HG03469 (cell line): ENCODE measurements at regions not wholly inside any gene's neighbourhood (a gene's known extent, or its start where the extent isn't known, plus 50 kb on each side); places are given as distances from the start of the nearest gene placed in this dataset.

Source experiments
- ATAC-seq: cut with Tn5 transposase; IDR thresholded peaks from one replicate; pipeline ENCODE4 v1.9.1; 2021; ENCODE audit warnings: mild to moderate bottlenecking, moderate library complexity, moderate number of reproducible peaks; ENCODE audit not compliant: unreplicated experiment

DNA sequence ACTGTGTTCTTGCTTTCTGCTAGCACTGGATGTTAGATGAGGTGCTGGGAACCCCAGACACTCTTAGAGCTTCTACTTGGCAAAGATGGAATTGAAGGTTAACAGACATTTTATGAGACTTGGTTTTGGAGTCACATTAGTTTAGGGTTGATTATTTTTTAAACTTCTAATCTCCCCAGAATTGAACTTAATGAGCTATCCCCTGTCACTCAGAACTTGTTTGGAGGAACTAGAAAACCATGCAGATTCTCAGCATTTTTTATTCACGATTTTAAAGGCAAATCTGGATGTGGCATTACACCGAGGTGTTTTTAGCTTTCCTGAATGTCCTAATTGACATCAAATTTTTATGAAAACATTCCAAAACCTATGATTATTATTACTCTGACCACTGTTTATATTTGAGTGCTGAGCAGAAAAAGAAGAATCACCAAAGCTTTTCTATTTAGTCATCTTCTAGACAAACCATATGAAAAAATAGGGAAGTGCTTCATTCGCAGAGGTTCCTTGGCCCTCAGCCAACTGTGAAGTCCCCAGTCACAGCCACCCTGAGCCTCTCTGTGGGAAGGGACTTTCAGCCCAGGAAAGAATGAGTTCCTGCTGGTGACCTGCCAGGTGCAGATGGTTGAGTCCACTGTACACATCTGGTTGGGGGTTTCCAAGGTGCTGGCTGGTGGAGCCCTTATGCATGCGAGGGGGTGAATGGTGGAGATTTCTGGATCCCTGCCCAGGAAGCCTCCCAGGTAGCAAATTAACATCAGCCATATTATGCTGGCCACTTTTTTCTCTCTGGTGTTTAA, 196.0 kb upstream of the TOPAZ1 start:
- ATAC-seq = peak; percentile 63

DNA sequence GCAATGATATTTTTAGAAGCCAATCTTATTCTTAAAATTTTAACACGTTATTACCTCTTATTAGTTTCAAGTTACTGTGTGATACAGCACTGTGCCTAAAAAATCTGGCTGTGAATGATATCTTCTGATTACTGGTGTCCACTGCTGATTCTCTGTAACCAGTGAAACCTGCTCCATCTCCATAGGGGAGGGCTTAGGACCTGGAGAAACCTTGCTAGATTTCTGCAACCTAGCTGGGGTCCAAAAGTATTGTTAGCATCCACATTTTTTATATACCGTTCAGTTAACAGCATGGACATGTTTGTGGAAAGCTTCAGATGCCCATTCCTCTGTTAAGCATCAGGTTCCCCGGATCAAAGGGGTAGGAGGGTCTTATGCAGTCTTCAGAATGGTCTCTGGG, 193.9 kb upstream of the TOPAZ1 start:
- no peak for ATAC-seq

DNA sequence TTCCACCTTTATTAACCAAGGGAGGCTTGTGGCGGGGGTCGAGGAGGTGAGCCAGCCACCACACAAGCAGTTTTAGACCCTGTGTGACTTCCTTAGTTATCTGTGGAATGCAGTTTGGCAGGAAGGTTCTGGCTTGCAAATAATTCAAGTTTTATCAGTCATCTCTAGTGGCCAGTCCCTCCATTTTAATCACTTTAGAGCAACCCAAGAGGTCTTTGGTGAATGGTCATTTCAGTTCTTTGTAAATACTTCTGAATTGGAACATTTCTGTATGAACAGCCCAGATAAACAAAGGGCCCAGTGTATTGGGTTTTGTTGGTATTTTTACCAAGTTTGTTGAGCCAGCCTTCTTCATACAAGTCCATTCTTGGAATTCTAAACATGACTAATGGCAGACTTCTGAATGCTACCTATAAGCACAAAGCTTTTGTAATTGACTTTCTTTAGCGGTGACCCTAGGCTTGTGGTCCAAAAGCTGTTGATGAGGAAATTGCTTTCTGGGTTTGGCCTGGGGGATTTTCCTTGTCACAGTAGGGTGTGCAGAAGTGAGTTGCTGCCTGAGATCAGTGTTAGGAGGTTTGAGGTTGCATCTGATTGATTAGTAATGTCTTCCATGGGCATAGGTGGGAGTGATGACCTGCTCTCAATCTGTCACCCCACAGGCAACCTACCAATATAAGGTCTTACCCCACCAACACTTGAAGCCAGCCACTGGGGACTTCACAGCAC, 193.3 kb upstream of the TOPAZ1 start:
- no peak for ATAC-seq

DNA sequence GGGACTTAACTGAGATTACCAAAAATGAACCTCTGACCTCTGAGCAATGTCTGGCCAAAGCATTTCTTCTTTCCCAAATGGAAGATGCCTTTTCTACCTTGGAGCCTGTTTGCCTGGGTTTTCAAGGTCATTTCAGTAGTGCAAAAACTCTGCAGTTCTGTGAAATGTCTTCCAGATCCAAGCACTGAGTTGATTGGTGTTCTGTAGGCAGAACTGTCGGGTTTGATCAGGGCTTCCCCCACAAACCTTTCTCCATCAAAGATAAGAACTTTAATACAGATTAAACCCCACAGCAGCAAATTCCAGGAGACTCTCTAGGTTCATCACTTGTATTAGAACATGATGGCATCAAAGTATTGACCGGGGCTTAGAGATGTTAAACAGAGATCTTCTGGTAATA, 192.7 kb upstream of the TOPAZ1 start:
- no peak for ATAC-seq

- ATAC-seq = no peak
Observed at GRCh38 chr3:44050101-44050500, 191.6 kb upstream of the TOPAZ1 start.

GRCh38 chr3:44050867-44051266, 190.8 kb upstream of the TOPAZ1 start:
- no peak for ATAC-seq

DNA sequence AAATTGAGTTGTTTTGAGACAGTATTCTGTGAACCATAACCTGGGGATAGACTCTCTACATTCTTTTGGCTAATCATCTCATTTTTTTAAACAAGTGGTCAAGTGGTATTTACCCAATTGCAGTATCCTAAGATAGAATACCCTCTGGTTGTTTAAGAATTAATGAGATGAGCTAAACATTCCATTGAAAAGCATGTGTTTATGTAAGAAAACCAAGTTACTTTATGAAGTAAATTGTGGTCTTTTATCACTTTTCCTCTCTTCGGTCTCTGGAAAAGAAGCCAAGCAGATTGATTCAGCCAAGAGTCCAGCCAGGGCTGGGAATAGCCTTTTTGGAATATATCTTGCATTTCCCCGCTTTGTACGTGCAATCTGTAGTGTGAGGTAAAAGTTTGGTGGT, 185.7 kb upstream of the TOPAZ1 start:
- ATAC-seq = no peak

- no peak for ATAC-seq
Observed at GRCh38 chr3:44056446-44057240, 185.0 kb upstream of the TOPAZ1 start.

DNA sequence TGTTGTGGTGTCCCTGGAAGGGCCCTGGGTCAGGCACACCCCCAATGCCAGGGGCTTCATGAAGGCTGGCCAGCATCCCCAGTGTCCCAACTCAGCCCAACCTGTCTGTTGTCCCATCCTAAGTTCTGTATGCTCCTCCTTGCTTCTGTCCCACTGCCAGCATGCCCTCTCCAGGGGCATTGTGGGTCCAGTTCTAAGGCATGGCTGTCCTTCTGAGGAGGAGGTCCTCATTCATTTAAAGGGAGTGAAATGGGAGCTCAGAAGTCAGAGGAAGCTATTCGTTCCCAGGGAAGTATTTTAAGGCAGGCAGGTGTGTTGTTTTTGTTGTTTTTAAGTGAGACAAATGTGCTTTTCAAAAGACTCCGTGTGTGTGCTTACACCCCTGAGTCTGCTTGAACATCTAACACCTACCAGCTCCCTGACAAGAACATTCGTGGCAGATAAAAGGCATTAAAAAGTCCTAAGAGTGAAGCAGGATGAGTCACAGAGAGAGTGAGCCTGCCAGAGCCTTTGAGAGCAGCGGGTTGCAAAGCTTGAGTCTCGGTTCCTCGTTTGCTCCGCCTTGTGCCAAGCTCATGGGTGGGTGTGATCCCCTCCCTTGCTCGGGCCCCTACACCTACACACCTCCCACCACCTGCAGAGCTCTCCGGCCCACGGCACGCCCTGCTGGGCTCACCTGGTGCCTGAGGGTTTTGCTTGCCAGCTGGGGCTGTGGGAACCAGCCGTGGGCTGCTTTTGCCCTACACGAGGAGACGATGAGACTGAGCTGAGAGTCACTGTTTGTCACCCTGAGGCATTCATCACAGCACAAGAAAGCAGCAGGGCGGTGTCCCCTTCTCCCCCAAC, 183.4 kb upstream of the TOPAZ1 start:
- peak; percentile 89 for ATAC-seq

- no peak for ATAC-seq
Observed at GRCh38 chr3:44058868-44059203, 182.8 kb upstream of the TOPAZ1 start.

DNA sequence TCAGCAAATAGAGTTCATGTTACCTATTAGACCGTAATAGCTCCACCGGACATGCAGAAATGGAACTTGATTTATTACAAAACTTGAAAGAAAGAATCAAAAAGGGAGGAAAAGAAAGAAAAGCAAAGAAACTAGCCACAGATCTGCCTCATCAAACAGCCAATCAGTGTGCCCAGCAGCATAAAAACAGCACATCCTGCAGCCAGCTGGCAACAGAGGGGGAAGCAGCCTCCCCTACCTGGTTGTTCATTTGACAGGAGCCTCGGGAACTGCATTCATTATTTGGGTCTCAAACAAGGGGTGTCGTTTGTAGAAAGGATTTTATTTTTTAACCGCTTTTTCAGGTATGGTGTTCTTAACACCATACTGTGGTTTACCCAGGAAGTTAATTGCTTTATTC, 181.5 kb upstream of the TOPAZ1 start:
- no peak for ATAC-seq

DNA sequence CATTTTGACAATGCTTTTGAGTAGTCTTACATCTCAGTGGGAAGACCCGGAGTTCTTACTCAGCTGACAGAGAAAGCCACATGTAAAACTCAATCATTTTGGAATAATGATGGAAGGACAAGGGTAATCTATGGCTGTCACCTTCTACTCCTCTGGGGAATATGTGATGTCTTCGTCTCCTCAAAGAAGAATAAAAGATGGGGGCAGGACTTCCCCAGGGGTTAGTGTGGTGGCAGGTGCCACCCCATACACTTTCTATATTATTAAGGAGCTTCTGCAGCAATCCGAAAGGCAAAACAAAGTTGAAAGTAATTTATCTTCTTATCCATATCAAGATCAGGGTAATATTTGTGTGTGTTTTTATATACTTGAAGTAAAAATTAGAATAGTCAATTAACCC, 180.4 kb upstream of the TOPAZ1 start:
- ATAC-seq = no peak

GRCh38 chr3:44061961-44062360, 179.7 kb upstream of the TOPAZ1 start:
- ATAC-seq = no peak

DNA sequence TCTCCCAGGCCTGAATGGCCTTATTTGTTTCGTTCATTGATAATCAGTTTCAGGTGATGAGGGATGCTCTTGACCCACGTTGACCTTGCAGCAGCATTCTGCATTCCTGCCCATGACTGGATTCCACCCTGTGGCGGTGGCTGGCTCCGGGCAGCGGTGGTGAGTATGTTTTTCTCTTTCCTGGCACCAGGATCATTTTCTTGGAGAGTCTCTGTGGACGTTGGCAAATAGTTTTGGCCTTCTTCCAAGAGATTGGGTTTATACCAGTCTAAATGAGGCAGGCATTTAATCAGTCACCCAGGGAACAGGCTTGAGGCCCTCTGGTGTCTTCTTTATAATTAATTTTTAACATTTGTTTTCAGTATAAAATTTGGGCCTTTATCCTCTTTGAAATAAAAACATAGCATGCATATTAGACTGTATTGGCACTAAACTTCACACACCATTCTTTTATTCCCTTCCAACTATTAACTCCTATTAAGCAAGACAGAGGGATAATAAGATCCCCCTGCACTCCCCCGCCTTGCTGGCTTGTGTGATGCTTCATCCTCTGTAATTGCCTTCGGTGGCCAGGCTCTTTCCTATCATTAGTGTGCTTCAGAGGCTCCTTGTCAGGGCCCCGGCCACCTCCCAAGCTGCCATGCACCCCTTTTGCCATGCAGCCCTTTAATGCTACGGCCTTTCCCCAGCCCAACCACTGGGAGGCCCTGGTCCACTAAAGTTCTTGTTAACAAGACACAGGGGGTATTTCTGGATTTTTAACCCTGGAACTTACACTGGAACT, 176.2 kb upstream of the TOPAZ1 start:
- ATAC-seq = no peak

DNA sequence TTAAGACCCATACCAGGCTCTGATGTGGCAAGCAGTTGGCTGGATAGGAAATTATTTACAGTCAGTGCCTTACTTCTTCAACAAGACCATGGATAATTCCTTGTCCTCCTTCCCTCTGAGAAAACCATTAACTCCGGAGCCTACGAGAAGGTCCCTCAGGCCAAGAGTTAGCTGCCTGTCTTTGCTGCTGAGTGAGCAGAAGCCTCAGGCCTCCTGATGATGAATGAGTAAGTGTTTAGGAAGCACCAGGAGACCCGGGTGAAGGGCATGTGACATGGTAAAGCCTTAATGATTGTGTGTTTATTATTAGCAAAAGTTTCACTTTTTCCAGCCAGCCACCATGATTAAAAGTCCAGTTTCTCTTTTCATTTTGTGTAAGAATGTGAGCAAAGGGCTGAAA, 174.9 kb upstream of the TOPAZ1 start:
- ATAC-seq = no peak

- ATAC-seq = no peak
Observed at GRCh38 chr3:44067431-44067830, 174.3 kb upstream of the TOPAZ1 start.

DNA sequence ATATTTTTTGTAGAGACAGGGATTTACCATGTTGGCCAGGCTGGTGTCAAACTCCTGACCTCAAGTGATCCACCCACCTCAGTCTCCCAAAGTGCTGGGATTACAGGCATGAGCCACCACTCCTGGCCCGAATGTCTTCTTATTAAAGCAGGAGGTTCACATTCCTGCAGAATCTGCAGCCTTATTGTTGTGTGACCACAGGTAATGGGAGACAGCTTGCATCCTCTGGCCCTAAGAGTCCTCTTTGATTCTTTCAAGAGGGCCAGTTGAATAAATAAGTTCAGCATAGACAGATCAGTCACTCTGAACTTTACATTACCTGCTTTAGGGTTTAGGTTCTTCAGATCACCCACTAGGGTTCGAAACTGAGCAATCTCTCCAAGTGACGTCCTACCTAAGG, 172.9 kb upstream of the TOPAZ1 start:
- no peak for ATAC-seq

DNA sequence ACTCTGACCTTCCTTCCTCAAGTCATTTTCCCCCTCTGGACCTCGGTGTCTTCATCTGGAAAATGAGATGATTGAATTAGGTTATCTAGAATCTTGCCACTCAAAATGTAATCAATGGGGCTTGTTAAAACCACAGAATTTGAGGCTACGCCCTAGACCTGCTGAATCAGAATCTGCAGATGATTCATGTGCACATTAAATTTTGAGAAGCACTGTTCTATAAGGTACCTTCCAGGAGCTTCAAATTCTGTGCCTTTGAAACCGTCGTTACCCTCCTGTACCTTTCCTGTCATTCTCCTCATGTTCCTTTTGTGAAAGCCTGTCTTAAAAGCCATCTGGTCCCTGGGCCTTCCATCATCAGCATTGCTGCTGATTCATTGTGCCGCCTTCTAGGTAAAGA, 172.4 kb upstream of the TOPAZ1 start:
- no peak for ATAC-seq

DNA sequence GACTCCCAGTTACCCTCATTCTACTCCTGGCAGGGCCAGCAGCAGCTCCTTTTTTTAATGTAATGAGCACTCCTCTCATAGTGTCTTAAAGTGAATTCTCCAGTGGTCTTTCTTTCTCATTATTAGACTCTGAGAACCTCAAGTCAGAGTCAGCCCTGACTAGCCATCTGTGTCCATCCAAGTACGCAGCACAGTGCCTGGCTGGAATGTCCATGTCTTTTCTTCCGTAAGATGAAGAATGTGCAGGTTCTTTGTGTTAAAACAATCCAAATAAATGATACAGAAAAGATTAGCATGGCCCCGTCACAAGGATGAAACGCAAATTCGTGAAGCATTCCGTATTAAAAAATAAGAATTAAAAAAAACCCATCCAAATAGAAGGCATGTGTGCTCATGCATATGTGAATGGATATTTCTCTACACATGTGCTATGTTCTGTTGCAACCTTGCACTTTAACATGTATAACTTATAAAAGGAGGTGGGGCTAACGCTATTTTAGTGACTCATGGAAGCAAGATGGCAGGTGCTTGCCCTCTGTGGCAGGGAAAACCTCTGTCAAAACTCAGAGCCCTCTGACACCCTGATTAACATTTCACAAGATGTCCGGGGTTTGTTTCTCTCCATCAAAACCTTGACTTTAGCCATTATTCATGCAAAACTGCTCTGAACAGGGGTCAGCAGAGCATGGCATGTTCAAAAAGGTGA, 170.7 kb upstream of the TOPAZ1 start:
- ATAC-seq = no peak
